KMS-11 (cell line): ENCODE measurements at regions not wholly inside any gene's neighbourhood (a gene's known extent, or its start where the extent isn't known, plus 50 kb on each side); places are given as distances from the start of the nearest gene placed in this dataset.
A peak's percentile ranks its signal among the peaks of the same experiment; 100 is the strongest.

Experiments
- H2AFZ ChIP-seq: fragments of 200-600 bp; sonication (generic); 2 replicates; pipeline ENCODE4 v1.6.1; 2016; ENCODE audit warnings: antibody characterized with exemption, mixed run types, low read depth
- H3K27ac ChIP-seq: fragments of 200-600 bp; sonication (generic); 2 replicates; pipeline ENCODE4 v1.6.1; 2016; ENCODE audit warnings: mild to moderate bottlenecking, mixed run types
- H3K27me3 ChIP-seq: fragments of 200-600 bp; sonication (generic); 2 replicates; pipeline ENCODE4 v1.6.1; 2017; ENCODE audit warnings: mild to moderate bottlenecking, low read depth, mixed run types, moderate library complexity; ENCODE audit not compliant: insufficient read depth
- H3K36me3 ChIP-seq: fragments of 200-600 bp; sonication (generic); 2 replicates; pipeline ENCODE4 v1.6.1; 2017; ENCODE audit warnings: mild to moderate bottlenecking, mixed run types; ENCODE audit not compliant: insufficient read depth
- H3K4me1 ChIP-seq: fragments of 200-600 bp; sonication (generic); 2 replicates; pipeline ENCODE4 v1.6.1; 2016; ENCODE audit warnings: mild to moderate bottlenecking, low read depth, mixed run types; ENCODE audit not compliant: poor library complexity, severe bottlenecking
- H3K4me2 ChIP-seq: fragments of 200-600 bp; sonication (generic); 2 replicates; pipeline ENCODE4 v1.7.0; 2016; ENCODE audit warnings: mild to moderate bottlenecking, mixed run types
- H3K4me3 ChIP-seq: fragments of 200-600 bp; sonication (generic); IDR thresholded peaks from 2 replicates; pipeline ENCODE4 v1.6.1; 2017; ENCODE audit warnings: low read depth, low read length, mixed read lengths; ENCODE audit not compliant: insufficient read depth
- H3K79me2 ChIP-seq: fragments of 200-600 bp; sonication (generic); 2 replicates; pipeline ENCODE4 v1.6.1; 2016; ENCODE audit warnings: low read depth, mixed run types; ENCODE audit not compliant: insufficient read depth
- H3K9ac ChIP-seq: fragments of 200-600 bp; sonication (generic); 2 replicates; pipeline ENCODE4 v1.6.1; 2016; ENCODE audit warnings: mild to moderate bottlenecking, mixed run types
- H4K20me1 ChIP-seq: fragments of 200-600 bp; sonication (generic); 2 replicates; pipeline ENCODE4 v1.6.1; 2016; ENCODE audit warnings: mild to moderate bottlenecking, mixed run types; ENCODE audit not compliant: insufficient read depth
- TF ChIP-seq, protein P1 (sequence below): fragments of 200-600 bp; sonication (generic); conservative IDR thresholded peaks from 2 replicates; pipeline ENCODE4 v1.6.1; 2017; ENCODE audit warnings: low read depth, mild to moderate bottlenecking, antibody characterized with exemption, low read length, moderate library complexity, mixed read lengths

DNA sequence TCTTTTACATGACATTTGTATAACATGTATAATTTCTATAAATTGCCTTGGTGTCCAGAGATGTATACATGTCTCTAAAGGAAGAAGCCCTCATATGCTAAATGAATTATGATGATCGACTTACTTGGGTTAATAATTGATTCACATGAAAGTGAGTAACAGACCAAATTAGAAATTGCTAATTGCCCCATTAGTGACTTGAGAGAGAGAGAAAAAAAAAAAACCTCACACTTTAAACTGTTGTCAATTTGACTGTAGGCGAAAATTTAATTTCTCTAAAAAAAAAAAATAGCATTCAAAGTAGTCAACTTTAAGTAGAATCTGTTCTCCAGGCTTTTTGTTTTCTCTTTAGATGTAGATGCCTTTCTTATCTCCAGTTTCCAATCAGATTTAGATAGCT, 383.3 kb downstream of the SH2D4B start:
- H3K79me2 ChIP-seq: no peaks in the 10 kb centered on the region
- no peaks in the 10 kb centered on the region for H3K4me1 ChIP-seq
- TF ChIP-seq, protein P1, sequence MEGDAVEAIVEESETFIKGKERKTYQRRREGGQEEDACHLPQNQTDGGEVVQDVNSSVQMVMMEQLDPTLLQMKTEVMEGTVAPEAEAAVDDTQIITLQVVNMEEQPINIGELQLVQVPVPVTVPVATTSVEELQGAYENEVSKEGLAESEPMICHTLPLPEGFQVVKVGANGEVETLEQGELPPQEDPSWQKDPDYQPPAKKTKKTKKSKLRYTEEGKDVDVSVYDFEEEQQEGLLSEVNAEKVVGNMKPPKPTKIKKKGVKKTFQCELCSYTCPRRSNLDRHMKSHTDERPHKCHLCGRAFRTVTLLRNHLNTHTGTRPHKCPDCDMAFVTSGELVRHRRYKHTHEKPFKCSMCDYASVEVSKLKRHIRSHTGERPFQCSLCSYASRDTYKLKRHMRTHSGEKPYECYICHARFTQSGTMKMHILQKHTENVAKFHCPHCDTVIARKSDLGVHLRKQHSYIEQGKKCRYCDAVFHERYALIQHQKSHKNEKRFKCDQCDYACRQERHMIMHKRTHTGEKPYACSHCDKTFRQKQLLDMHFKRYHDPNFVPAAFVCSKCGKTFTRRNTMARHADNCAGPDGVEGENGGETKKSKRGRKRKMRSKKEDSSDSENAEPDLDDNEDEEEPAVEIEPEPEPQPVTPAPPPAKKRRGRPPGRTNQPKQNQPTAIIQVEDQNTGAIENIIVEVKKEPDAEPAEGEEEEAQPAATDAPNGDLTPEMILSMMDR: no peak
- H3K9ac ChIP-seq: no peak overlapping the region
- no peaks in the 10 kb centered on the region for H3K27me3 ChIP-seq
- no peak overlapping the region for H3K4me3 ChIP-seq
- no peak overlapping the region for H3K27ac ChIP-seq
- no peak overlapping the region for H3K4me2 ChIP-seq
- no peaks in the 10 kb centered on the region for H4K20me1 ChIP-seq
- H3K36me3 ChIP-seq: no peaks in the 10 kb centered on the region
- no peak overlapping the region for H2AFZ ChIP-seq

DNA sequence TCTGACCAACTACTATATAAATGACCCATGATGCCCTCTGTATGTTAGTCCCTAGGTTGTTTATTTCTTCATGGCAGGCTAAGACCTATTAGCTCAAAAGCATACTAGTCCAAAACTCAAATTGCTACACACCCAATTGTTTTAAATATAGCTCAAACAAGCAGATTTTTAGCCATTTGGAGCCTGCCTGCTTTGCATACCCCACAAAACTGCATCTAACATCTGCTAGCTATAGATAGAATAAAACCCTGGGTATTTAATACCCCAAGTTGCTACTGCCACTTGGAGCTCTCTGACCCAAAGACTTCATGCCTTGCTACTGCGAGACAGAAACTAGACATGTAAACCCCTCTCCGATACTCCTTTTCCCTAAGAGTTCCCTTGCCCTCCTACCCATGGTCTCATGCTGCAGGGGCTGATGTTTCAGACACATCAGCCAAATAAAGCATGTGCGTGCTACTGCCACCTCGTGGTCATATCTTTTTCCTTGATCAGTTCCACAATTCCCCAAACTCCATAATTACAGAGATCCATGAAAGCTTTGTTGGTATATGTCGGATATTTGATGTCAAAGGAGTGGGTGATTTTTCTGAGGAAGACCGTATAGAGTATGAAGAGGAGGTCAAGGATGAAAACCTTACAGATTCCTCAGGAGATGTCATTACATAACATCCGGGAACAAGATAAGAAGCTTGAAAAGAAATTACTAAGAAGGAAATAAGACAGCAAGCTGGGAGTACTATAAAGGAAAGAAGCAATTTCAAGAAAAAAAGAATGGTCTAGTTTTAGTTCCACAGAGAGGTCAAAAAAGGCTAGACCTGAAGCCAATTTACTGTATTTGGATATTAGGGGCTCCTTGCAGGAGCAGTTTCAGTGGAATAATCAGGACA, 386.6 kb downstream of the SH2D4B start:
- Histone ChIP-seq H3K4me3 (no peak overlapping the region), H3K27ac (no peak overlapping the region), H2AFZ (no peak overlapping the region)

DNA sequence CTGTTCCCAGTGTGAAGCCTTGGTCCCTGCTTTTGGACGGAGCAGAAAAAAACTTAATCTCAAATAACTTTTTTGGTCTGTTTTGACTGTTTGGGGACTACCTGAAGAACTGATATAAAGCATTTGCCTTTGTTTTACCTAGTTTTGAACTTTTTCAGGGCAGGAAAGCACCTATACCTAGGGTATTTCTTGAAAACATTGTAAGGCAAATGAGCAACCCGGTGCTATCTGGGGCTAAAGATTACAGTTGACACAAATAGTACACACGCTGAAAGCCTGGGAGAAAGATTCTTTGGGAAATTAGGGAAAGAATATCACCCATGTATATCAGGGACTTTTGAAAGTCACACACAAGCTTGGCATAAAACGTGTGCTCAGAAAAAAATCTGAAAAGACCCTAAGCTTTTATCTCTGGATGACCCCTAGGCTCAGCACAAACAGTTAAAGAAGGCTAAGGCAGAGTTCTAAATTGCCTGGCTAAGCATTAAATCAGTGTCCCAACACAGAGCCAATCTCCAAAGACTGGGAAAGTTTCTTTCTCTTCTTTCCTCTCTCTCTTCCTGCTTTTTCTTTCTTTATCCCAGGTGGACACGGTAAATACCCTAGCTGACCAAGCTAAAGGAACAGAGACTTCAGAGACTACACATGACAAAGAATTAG, 389.8 kb downstream of the SH2D4B start:
- Histone ChIP-seq H3K79me2 (no peaks in the 10 kb centered on the region), H3K27ac (no peak overlapping the region), H3K27me3 (no peaks in the 10 kb centered on the region), H3K4me1 (no peaks in the 10 kb centered on the region), H3K4me2 (no peak overlapping the region), H3K36me3 (no peaks in the 10 kb centered on the region), H3K4me3 (no peak overlapping the region), H3K9ac (no peak overlapping the region), H2AFZ (no peak overlapping the region), H4K20me1 (no peaks in the 10 kb centered on the region)
- TF ChIP-seq, protein P1: no peak

More for the DNA sequence above, 386.6 kb downstream of the SH2D4B start:
- TF ChIP-seq, protein P1: peak; percentile 76
- H3K27me3 ChIP-seq: no peaks in the 10 kb centered on the region
- H3K4me2 ChIP-seq: no peak overlapping the region
- no peaks in the 10 kb centered on the region for H3K4me1 ChIP-seq
- H3K9ac ChIP-seq: no peak overlapping the region
- no peaks in the 10 kb centered on the region for H4K20me1 ChIP-seq
- no peaks in the 10 kb centered on the region for H3K36me3 ChIP-seq
- H3K79me2 ChIP-seq: no peaks in the 10 kb centered on the region

DNA sequence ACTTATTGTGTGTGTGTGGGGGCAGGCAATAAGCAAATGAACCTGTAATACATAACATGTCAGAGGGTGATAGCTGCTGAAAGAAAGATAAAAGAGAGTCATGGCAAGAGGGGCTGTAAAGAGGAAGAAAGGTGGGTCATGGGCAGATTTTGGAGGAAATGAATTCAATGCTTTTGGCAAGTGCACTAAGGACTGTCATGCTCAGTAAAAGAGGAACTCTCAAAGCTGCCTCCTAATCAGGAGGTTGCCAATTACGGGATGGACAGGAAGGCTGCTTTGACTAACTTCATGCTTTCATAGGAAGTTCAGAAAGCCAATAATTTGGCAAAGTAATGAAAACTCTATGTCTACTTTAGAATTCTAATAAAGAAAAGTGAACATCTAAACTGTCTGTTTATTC, 401.2 kb downstream of the SH2D4B start:
- no peak overlapping the region for H3K4me3 ChIP-seq
- no peak overlapping the region for H2AFZ ChIP-seq
- H3K9ac ChIP-seq: no peak overlapping the region
- H3K79me2 ChIP-seq: no peaks in the 10 kb centered on the region
- H3K27ac ChIP-seq: no peak overlapping the region
- no peaks in the 10 kb centered on the region for H3K36me3 ChIP-seq
- H3K27me3 ChIP-seq: no peaks in the 10 kb centered on the region
- H3K4me1 ChIP-seq: no peaks in the 10 kb centered on the region
- TF ChIP-seq, protein P1: no peak
- H3K4me2 ChIP-seq: no peak overlapping the region
- H4K20me1 ChIP-seq: no peaks in the 10 kb centered on the region
